NOMO-1 treated with dmso at 0.1 percent for 144 hours (cell line): ENCODE measurements at regions not wholly inside any gene's neighbourhood (a gene's known extent, or its start where the extent isn't known, plus 50 kb on each side); places are given as distances from the start of the nearest gene placed in this dataset.

ENCODE experiments used
- DNase-seq: peaks from one replicate; lab custom pipeline; 2025; ENCODE audit not compliant: unreplicated experiment; lab: John Stamatoyannopoulos, UW

DNA sequence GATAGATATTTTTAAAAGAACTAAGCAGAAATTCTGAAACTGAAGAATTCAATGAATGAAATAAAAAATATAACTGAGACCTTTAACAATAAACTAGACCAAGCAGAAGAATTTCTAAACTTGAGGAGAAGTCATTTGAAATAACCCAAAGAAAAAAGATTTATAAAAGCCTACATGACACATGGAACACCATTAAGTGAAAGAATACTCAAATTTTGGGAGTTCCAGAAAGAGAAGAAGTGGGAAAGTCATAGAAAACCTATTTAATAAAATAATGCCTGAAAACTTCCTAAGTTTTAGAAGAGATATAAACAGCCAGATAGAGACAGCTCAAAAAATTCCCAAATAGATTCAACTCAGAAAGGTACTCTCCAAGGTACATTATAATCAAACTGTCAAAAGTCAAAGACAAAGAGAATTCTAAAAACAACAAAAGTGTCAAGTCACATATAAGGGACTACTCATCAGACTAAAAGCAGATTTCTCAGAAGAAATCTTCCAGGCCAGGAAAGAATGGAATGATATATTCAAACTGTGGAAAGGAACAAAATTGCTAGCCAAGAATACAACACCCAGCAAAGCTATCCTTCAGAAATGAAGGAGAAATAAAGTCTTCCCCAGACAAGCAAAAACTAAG is 72.9 kb upstream of the GNAZ start:
- DNase-seq = no peak

DNA sequence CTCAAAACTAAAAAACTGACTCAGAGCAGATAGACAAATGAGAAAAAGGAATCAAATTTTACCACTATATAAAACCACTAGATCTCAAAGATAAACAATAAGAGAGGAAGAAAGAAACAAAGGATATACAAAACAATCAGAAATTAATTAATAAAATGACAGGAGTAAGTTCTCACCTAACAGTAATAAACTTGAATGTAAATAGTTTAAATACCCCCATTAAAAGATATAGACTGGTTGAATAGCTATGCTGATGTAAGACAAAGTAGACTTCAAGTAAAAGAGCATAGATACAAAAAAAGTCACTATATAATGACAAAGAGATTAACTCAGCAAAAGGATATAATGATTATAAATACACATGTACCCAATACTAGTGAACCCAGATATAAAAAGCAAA is 72.3 kb upstream of the GNAZ start:
- no peak for DNase-seq

DNA sequence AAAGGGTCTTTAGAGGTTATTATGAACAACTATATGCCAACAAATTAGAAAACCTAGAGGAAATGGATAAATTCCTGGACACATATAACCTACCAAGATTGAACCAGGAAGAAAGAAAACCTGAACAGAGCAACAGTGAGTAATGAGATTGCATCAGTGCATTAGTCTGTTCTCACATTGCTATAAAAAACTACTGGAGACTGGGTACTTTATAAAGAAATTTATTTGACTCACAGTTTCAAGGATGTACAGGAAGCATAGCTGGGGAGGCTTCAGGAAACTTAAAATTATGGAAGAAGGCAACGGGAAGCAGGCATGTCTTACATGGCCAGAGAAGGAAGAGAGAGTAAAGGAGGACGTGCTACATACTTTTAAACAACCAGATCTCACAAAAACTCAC is 70.8 kb upstream of the GNAZ start:
- DNase-seq = no peak

DNA sequence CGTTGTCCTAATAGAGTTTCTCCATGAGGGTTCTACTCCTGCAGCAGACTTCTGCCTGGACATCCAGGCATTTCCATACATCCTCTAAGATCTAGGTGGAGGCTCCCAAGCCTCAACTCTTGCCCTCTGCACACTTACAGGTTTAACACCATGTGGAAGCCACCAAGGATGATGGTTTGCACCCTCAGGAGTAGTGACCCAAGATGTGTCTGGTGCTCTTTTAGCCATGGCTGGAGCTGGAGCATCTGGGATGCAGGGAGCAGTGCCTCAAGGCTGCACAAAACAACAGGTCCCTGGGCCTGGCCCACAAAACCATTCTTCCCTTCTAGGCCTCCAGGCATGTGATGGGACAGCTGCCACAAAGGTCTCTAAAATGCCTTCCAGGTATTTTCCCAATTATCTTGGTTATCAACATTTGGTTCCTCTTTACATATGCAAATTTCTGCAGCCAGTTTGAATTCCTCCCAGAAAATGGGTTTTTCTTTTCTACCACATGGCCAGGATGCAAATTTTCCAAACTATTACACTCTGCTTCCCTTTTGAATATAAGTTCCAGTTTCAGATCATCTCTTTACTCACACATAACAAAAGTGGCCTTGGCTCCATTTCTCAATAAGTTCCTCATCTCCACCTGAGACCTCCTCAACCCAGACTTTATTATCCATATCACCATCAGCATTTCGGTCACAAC is 69.5 kb upstream of the GNAZ start:
- DNase-seq = no peak

DNA sequence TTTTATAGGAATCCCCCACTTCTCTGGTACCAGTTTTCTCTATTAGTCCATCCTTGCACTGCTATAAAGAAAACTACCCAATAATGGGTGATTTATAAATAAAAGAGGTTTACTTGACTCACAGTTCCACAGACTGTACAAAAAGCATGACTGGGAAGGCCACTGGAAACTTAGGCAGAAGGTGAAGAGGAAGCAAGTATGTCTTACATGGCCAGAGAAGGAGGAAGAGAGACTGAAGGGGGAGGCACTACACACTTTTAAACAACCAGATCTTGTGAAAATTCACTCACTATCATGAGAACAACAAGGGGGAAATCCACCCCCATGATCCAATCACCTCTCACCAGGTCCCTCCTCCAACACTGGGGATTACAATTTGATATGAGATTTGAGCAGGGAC is 68.9 kb upstream of the GNAZ start:
- DNase-seq = no peak

DNA sequence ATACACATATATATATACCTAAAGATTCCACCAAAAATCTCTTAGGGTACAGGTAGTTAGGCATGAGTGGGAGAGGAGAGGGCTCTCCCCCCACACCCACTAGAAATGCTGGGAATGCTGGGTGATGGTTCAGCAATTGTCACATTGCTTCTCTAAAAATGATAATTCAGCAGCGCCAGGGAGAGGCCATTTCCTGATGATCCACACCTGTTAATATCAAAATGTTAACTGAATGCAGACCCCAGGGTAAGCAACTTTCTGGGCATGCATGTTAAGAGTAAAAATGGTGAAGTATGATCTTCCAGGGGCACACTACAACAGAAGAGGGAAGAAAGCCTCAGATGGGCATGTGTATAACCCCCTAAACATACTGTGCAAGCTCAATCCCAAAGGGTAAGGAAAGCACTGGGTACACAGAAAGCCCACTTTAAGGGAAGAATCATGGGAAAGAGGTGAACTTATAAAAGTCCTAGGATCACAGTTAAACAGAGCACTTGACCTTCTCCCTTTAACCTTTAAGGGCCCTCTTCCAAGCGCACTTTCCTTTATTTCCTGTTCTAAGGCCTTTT is 67.6 kb upstream of the GNAZ start:
- no peak for DNase-seq

DNA sequence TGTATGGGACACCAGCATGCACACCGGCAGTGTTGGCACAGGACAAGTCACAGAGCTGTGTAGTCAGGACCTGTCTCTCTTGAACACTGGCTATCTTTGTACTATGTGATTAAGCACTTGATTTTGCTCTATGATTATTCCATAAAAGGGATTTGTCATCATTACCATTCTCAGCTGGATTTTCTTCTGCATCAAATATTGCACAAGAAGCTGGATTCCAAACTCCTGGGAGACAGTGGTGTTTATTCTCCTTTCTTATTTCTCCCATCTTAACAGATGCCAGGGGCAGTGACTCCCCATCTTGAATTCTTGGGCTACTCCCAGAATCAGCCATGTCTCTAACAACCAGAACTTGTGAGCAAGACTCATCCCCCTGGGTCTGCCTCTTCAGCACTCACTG is 62.5 kb upstream of the GNAZ start:
- no peak for DNase-seq

DNA sequence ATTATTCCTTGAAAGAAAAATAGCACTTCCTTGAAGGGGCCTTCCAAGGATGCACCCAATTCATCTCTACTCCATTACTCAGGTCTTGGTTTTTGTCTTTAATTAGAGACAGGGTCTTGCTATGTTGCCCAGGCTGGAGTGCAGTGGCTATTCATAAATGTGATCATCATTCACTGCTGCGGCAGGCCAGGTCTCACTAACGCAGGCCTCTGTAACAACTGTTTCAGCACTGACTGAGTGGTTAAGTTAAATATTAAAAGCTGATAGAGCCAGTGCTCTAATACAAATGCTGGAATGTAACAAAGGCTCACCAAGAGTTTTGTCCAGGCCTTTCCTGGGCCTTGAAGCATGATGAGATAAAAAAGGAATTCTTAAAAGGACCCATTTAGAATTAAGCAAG is 61.4 kb upstream of the GNAZ start:
- no peak for DNase-seq
